Cardiac septum (tissue), 1 donor: ENCODE measurements at regions not wholly inside any gene's neighbourhood (a gene's known extent, or its start where the extent isn't known, plus 50 kb on each side); places are given as distances from the start of the nearest gene placed in this dataset.
"Not testable (repeated sequence)": the region's sequence is repeated elsewhere in the genome, so short reads cannot be mapped to it uniquely, and the experiment has no call there.

Experiments
- DNase-seq: peaks from one replicate; pipeline ENCODE4 v3.0.0-alpha.2; 2020; ENCODE audit warnings: low spot score
- intact Hi-C: fragments of 100-400 bp; cut with DNase I; formaldehyde crosslinking; loops from one replicate; pipeline ENCODE4 v1.14.0; 2022
- donor health status: DM: no; HTN: no; CAD: no.

DNA sequence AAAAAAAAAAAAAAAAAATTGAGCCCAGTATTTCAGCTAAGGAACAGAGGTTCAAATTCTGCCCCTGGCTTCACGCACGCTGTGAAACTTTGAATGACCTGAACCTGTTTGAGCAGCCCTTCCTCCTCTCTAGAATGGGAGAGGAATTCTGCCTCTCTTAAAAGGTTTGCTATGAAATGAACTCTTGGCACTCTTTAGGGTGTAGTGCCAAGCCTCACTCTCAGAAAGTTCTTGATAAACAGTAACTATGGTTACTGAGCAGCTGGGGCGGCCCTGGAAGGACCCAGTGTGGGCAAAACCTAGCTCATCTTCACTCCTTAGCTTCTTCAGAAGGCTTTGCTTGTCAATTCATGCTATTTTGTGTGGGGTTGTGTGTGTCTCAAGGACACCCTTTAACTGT is 73.7 kb downstream of the GEMIN8 start:
- no peak for DNase-seq
- intact Hi-C loops: no loop called here

DNA sequence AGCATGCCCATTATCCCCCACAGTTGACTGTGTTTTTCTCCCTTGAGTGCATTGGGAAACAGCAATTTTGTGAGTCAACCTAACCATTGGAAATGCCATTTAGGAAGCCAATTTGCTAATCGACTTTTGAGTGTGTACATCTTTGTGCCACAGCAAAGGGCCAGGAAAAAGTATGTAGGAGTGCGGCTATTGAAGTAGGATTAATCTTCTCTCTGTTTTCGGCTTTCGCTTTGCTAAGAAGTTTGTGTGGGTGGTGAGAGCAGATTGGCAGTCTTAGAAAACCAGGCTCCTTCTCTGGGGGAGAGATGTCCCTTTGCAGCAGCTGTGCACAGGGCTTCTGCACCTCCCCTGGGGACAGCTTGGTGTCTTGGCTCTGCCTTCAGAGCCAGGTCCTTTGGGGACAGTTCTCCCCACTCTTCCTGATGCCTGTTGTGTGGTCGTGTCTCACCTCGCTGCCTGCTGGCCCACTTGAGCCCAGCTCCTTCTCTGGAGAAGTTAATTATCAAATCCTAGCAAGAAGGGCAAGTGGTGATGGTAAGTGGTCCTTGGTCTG is 74.5 kb downstream of the GEMIN8 start:
- intact Hi-C loops: no loop called here

DNA sequence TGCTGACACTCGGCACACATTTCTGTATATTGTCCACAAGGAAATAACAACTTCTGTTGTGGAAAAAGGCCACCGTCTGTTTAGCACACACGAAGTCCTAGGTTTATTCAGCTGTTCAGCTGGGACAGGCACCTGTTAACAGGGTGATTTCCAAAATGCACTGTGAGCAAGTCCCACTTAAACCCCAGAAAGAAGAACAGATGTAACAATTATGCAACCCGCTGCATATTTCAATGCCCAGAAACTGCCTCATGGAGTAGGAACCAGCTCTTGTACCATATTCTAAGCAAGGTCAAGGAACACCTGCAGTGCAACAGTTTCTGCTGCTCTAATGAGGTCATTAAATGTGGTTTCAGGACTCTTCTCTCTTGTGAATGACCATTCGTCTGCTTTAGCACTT is 77.1 kb downstream of the GEMIN8 start:
- intact Hi-C loops: no loop called here
- no peak for DNase-seq

More for the DNA sequence above, 74.5 kb downstream of the GEMIN8 start:
- no peak for DNase-seq

DNA sequence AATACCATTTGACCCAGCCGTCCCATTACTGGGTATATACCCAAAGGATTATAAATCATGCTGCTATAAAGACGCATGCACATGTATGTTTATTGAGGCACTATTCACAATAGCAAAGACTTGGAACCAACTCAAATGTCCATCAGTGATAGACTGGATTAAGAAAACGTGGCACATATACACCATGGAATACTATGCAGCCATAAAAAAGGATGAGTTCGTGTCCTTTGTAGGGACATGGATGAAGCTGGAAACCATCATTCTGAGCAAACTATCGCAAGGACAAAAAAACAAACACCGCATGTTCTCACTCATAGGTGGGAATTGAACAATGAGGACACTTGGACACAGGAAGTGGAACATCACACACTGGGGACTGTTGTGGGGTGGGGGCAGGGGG is 83.5 kb downstream of the GEMIN8 start:
- DNase-seq, intact Hi-C loops: not testable (repeated sequence)

DNA sequence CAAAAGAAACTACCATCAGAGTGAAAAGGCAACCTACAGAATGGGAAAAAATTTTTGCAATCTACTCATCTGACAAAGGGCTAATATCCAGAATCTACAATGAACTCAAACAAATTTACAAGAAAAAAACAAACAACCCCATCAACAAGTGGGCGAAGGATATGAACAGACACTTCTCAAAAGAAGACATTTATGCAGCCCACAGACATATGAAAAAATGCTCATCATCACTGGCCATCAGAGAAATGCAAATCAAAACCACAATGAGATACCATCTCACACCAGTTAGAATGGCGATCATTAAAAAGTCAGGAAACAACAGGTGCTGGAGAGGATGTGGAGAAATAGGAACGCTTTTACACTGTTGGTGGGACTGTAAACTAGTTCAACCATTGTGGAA is 83.9 kb downstream of the GEMIN8 start:
- intact Hi-C loops, DNase-seq: not testable (repeated sequence)

DNA sequence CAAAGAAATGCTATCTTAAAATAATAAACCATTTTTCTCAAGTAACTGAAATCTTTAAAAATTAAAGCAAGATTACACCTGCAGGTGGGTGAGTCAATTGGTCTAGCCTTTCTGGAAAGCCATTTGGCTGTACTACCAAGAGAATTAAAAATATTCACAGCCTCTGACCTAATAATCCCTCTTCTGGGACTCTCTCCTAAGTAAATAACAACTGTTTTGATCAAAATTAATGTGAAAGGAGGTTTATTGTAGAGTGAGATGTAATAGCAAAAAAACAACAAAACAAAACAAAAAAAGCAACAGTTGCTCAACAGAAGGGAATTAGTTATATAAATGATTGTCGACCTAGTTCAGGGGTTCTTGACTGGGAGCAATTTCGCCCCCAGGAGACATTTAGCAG is 89.0 kb downstream of the GEMIN8 start:
- DNase-seq: no peak
- intact Hi-C loops: no loop called here

DNA sequence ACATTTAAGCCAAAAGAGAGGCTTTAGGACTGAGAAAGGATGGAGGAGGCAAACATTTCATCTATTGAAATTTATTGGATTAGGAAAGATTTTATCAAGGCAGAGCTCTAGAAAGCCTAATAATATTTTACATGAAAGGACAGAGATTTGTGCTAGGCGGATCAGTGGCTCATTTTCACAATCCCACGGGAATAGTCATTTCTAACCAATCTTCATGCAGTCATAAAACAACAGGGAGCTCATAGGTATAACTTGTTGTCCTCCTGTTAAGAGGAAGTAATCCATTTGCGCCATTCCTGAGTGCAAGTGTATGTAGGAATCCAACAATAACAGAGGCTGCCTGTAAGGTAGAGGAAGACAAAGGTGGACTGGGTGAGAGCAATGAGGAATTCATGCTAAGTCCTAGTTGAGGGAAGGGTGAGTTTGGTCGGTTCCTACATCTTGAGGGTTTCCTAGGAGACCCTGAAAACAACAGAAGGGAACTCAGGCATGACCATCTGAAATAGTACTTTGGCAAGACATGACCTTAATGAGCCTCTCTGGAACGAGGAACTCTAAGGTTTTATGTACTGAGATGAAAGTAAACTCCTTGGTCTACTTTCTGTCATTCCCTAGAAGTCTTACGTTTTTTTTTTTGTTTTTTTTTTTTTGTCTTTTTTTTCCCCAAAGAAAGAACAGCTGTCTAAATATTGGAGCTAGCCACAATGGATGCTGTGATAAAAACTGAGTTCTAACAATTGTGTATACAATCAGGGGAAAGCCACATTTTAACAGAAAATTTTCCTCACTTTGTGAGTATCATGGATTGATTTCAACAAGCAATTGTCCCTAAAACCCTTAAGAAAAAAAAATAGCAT is 89.7 kb downstream of the GEMIN8 start:
- intact Hi-C loops: no loop called here
- no peak for DNase-seq

DNA sequence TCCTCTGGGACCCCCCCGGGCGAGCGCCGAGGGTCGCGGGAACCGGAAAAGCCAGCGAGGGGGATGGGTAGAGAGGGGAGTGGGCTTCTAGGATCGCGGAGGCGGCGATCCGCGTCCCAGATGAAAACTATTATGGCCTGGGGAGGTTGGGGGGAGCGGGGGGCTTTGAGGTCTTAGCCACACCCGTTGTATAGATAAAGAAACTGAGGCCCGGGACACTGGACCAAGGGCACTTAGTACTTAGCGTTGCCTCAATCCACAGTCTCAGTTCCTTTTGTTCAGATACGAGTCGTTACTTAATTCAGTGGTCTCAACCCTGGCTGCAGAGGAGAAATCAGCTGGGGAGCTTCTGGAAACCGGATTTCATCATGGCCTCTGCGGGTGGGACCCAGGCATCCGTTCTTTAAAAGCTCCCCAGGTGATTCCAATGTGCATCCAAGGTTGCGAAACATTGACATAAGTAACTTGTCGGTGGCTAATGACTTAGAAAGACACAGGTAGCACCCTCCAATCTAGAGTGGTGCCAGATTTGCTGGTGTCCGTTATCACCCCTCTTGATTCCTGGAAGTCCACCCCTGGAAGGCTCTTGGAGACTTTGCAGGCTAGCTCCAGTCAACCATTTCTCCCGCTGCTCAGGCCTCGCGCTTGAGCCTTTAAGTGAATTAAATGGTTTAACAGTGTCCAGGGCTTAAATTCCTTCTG is 90.7 kb downstream of the GEMIN8 start:
- intact Hi-C loops: no loop called here
- DNase-seq: no peak

DNA sequence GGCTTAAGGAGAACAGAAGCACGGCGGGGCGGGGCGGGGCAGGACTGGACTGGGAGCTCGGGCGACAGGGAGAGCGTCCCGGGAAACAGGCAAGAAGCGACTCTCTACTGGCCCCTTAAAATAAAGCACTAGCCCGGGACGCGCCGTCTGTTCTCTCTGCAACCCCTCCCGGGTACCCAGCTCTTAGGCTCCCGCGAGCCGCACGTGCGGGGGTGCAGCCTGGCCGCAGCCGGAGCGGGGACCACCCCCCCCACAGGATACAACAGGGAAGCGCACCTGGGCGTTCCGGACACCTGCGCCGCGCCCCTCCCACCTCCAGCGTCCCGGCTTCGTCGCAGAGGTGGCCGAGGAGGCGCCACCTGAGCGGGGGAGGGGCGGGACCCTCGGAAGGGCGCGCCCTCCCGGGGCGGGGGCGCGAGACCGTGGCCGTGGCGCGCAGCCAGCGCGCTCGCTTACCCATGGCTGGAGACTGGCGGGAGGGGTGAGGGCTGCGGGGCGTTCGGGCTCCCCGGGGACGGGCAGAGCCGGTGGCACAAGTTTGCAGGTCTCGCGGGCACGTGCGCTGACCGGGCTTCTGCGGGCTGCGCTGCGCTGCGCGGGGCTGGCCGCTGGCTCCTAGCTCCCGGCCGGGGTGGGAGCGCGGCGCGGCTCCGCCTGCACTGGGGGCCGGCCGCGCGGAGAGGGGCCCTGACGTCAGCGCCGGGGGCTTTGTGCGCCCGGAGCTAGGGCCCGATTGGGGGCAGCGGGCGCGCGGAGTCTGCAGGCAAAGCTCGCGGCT is 91.5 kb downstream of the GEMIN8 start:
- no peak for DNase-seq
- intact Hi-C loops: no loop called here

DNA sequence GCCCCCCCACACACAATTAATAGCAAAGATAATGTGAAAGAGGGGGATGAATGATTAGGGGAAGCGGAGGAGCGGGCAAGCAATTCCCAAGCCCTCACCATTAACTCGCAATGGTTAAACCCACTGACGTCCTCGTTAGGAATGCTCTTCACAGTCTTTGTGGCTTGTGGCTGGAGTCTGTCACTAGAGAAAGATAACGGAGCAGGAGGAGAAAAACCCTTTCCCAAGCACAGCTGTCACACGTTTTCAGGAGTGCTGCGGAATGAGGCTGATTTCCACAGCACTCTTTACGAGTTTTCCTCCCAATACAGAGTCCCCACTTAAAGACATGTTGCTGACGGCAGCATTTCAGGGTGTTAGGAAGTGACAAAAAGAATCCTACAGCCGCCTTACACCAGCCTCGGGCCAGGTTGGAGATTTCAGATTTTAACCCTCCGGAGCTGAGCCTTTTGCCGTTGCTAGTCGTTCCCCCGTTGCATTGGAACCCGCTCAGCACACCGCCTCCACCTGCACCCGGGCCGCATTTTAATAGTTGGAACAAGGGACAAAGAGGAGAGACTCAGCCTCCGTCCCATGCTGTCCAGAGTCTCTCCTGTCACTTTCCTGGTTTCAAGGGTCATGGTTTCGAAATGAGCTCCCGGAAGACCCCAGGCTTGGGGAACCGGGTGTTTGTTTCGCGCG is 92.2 kb downstream of the GEMIN8 start:
- intact Hi-C loops: no loop called here

DNA sequence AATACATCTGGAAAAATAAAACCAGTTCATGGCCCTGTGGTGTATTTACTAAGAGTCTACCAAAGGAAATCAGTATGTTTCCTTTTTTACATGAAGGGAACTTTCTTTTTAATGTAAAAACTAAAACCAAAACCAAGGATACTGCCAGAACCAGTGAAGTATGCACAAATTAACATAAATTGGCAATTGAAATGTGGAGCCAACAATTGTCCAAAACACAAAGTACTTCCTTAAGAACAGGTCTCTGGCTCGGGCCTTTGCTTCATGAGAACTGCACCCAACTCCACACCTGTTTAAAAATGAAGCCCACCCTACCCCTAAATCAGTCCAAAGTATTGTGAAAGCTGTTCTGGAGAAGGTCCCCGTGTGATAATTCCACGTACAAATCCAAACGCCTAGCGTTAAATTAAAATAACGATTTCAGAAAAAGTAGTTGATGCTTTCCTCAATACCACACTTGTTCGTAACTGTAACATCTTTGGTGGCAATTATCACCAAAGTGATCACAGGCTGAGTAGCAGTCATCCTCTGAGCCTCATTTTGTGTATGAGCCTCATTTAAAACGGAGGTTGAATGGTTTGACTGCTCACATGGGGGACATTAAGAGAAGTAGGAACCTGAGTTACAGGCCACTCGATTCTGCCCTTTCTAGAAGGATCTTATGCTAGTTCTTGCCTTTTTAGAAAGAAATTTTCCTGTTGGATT is 93.0 kb downstream of the GEMIN8 start:
- no peak for DNase-seq
- intact Hi-C loops: no loop called here

More for the DNA sequence above, 92.2 kb downstream of the GEMIN8 start:
- no peak for DNase-seq

DNA sequence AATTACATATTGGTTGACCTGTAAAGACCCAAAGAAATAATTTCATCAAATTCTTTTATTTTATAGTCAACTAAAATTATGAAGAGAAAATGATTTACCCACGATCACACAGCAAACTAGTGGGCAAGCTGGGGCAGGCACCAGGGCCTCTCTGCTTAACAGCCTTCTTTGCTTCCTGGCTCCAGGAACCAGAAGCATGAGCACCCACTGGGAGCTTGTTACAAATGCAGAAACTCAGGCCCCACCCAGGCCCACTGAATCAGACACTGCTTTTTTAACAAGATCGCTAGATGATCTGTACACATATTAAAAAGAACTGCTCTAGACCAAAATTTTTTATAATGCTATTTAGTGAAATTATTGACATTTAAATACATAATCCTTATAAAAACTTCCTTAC is 95.0 kb downstream of the GEMIN8 start:
- no peak for DNase-seq
- intact Hi-C loops: no loop called here

DNA sequence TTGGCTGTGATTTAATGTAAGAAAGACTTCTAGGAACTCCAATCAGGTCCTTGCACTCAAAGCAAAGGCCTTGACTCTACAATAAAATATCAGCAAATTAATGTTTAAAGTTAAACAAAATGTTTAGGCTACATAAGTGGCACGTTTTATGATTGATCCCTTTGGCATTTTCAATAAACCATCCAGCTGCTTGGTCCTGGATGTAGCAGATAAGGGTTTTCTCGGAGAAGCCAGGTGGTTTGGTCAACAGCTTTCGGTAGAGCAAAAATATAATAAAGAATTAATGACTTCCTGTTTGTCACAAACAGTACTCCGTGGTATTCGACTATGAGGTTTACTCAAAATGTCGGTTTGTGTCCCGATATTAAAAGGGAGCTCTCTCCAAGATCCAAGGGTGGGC is 95.8 kb downstream of the GEMIN8 start:
- no peak for DNase-seq
- intact Hi-C loops: no loop called here

DNA sequence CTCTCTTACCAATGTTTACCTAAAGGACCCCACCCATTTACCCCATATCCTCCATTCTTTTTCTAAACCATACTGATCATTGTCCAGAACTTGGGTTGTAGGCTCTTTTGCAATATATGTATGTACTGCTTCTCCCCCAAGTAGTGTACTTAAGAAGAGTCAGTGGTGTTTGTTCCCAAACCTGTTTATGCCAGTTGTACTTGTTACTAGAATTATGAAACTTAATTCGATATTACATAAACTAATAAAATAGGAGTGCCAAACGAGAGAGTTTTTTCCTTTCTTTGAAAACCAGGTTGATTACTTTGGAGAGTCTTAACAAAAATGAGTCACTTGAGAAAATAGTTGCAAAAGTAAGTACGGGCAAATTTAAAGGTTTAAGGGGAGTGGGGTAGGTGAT is 96.3 kb downstream of the GEMIN8 start:
- DNase-seq: no peak
- intact Hi-C loops: no loop called here

DNA sequence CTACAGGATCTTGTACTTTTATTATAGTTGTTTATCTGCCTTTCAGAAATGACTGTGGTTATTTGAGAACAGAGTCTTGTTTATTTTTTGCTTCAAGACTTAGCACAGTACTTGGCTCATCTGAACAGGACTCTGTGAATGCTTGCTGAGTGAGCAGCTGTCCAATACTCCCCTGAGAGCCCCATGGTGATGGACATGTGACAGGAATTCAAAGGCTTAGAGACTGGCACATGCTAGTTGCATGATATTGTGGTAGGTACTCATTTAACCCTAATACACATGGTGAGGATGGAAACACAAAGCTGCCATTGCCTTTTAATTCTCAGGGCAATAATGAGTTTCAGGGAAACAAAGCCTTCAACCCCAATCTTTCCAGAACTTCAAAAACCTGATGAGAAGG is 97.3 kb downstream of the GEMIN8 start:
- intact Hi-C loops: no loop called here
- DNase-seq: no peak

DNA sequence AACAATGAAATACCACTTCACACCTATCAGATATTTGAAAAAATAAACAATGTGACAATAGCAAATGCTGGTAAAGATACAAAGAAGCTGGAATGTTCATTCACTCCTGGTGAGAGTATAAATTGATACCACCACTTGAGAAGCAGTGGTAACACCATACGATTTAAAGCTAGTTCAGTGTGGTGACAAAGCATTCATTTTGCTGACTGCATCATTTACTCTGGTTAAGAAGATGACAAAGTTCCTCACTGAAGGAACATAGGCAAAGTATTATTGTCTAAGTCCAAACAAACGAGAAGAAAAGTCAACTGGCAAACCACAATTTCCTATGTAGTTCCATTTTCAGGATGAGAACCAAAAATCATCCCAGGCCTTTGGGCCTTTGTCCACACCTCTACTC is 102.5 kb downstream of the GEMIN8 start:
- intact Hi-C loops: no loop called here
- no peak for DNase-seq

DNA sequence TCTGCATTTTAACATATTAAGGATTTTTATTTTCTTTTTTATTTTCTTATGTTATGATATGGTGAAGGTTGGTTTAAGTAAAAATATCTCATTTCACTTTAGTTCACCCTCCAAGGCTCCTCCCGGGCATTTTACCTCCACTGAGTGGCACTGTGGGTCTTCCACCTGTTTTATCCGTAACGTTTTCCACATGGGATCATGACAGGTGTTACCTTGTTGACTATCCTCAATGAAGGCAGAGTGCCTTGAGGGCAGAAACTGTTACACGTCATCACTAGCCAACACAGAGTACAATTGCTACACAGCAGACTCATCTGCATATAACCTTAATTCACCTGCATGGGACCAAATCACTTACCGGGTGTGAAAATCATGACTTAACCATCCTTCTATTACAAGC is 105.8 kb downstream of the GEMIN8 start:
- DNase-seq: no peak
- intact Hi-C loops: no loop called here

DNA sequence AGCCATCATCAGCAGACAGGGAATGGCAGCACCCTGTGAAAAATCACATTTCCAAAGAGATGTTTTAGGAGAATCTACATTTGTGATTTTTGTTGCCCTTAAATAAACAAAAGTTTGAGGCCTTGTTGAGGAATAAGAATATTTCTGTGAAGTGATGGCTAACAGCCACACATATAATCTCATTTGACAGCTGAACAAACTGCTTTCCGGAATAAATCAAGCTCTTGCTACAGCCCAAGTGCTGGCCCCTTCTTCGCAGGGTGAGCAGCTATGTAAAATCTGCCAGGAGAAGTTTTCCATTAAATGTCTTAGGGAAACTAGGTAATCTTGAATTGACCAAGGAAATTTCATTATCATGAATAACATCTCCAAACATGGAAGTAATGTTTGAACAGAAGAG is 106.4 kb upstream of the GPM6B start:
- DNase-seq: no peak
- intact Hi-C loops: no loop called here

DNA sequence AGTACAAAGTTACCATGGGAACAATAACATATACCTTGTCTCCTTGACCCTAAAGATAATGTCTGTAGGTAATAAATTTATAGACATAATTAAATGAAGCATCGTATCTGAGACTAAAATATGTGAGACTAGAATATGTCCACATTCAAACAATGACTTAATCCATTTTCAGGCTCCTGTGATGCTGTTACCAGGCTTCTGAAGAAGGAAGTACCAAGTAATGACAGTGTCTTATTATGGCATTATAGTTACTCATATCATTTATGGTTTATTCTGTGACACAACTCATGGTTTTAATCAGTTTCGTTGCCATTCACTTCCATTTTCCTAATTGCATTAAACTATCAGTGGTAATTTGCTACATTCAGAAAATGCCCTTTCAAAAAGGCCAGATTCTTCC is 100.6 kb upstream of the GPM6B start:
- DNase-seq: no peak
- intact Hi-C loops: no loop called here
